CD4-positive, alpha-beta T cell treated with Interleukin-12 subunit alpha and Interleukin-12 subunit beta, for 1 hour (primary cell): ENCODE measurements at regions not wholly inside any gene's neighbourhood (a gene's known extent, or its start where the extent isn't known, plus 50 kb on each side); places are given as distances from the start of the nearest gene placed in this dataset.
"Not testable (repeated sequence)": the region's sequence is repeated elsewhere in the genome, so short reads cannot be mapped to it uniquely, and the experiment has no call there.

Experiments used
- DNase-seq: peaks from one replicate; pipeline ENCODE4 v3.0.0-alpha.2; 2020

DNA sequence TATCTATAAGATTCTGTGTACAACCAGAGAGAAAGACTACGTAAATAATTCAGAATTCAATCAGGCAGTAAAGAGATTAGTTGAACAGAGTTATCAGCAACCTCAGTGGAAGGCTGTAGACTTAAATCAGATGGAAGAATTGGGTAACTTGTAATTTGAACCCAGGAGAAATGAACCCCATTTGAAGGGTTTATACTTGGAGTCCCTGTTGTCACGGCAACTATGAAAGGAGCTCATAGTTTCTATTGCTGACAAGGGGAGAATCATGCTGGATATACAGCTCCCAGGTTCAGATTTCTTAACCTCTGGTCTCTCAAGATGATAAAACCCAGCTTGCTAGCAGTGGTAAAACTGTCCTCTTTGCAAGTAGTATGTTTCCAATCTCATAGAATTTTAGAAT, 54.4 kb upstream of the BMP4 start:
- no peak for DNase-seq

DNA sequence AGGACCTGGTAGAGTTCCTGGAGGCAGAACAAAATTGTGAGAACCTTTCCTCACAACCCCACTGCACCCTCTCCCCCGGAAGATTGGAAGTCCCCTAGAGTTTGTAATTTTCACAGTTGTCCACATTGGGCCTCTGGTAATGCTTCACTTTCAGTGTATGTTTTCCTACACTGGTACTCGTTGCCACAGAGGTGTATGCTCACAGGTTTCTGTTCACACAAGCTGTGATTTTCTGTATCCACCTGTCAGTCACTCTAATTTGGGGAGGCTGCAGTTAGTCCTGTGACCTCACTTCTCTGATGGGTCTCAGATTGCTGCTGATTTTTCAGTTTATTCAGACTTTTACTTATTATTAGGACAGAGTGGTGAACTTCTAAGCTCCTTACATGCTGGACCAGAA, 66.4 kb upstream of the BMP4 start:
- no peak for DNase-seq

DNA sequence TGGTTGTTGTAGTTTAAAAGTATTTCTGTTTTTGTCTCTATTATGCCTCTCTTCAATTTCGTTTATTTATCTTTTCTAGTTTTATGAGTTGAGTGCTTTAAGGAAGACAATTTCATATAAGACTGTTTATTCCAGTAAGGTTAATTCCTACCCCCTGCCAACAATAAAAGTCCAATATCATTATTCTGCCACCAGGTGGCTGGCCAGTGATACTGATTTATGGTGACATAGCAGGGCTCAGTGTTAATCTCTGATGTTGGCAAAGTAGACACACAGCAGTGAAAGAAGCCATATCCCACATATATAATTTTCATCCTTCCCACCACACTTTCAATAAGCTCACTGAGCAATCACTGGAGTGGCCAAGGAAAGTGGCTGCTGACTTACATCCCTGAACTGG, 69.0 kb upstream of the BMP4 start:
- DNase-seq = no peak

DNA sequence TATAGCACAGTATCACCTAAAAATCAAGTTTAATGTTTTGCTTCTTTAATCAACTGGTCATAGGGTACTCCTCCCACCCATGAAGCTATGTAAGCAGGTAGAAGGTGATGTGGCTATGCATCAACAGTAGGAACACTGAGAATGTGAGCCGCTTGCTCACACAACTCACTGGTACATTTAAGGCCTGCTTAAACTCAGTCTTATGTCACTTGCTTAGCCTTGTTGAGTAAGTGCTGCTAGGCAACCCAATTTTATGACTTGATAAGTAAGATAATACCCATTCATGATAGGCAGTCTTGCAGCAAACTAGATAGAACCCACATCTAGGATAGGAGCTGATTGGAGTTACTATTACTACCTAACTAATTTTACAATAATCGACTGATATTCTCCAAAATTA, 70.0 kb upstream of the BMP4 start:
- no peak for DNase-seq

DNA sequence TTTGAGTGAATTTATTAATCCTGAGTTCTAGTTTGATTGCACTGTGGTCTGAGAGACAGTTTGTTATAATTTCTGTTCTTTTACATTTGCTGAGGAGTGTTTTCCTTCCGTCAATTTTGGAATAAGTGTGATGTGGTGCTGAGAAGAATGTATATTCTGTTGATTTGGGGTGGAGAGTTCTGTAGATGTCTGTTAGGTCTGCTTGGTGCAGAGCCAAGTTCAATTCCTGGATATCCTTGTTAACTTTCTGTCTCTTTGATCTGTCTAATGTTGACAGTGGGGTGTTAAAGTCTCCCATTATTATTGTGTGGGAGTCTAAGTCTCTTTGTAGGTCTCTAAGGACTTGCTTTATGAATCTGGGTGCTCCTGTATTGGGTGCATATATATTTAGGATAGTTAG, 74.4 kb upstream of the BMP4 start:
- DNase-seq = not testable (repeated sequence)

DNA sequence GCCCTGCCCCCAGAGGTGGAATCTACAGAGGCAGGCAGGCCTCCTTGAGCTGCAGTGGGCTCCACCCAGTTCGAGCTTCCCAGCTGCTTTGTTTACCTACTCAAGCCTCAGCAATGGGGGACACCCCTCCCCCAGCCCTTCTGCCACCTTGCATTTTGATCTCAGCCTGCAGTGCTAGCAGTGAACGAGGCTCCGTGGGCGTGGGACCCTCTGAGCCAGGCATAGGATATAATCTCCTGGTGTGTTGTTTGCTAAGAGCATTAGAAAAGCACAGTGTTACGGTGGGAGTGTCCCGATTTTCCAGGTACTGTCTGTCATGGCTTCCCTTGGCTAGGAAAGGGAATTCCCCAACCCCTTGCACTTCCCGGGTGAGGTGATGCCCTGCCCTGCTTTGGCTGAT, 76.7 kb upstream of the BMP4 start:
- DNase-seq = not testable (repeated sequence)

DNA sequence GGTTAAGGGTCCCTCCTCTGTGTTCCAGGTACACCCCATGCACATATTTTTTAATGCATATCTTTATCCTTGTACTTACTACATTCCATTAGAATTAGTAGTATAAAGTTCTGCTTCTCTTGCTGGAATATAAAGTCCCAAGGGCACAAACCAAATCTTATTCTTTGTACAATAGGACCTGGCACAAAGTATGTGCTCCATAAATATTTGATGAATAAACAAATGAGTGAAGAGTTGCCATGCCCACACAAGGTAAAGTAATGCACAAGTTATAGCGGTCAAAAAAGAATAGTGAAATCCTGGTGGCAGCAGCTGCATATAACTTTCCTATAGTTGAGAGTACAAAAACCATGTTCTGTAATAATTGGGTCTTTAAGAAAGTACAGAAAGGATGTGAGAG, 82.1 kb upstream of the BMP4 start:
- DNase-seq = no peak

DNA sequence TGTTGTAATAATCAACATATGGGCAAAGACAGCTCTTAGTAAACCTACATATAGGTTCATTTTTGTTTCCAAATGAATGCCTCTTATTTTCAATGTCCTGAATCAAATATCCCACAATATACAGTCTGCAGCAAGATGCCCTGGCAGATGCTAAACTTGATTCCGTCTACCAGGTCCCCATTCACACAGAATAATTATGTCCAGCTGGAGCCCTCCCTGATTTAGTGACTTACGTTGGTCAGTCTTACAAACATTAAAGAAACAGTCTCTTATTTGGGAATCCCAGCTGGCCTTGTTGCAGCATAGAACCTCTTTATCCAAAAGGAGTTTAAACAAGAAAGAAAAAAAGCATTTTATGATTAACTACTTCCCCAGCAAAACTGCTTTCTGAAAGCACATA, 82.7 kb upstream of the BMP4 start:
- no peak for DNase-seq

DNA sequence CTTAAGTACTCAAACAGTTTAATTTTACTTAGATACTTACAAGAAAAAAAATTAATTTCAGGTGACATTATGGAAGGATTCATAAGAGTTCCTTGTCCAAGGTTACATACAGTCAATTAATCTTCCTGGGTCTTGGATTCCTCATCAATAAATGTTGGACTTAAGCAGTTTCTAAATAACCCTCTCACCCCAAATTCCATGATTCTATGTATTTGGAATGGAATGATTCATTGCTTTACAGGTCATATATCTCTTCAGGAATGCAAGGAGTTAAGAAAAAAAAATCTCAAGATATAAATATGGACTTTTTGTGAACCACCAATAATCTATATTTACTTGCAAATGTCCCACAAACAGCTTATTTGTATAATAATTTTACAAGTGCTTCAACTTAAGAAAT, 84.2 kb upstream of the BMP4 start:
- no peak for DNase-seq

DNA sequence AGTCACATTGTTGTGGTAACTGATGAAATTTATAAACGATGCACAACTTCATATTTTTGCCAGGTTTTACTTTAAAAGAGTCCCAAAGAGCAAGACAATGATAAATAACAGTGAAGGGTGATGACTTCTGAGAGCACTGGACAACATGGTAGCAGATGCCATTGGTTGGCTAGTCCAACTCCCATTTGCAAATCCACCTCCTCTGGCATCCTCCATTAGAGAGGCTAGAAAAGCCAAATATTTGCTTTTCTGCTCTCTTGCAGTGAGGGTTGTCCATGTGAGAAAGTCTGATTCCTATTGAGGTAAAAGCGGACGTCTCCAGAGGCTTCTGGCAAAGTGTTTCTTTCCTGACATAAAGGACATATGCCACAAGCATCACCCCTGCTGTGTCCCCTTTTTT, 89.6 kb upstream of the BMP4 start:
- no peak for DNase-seq

DNA sequence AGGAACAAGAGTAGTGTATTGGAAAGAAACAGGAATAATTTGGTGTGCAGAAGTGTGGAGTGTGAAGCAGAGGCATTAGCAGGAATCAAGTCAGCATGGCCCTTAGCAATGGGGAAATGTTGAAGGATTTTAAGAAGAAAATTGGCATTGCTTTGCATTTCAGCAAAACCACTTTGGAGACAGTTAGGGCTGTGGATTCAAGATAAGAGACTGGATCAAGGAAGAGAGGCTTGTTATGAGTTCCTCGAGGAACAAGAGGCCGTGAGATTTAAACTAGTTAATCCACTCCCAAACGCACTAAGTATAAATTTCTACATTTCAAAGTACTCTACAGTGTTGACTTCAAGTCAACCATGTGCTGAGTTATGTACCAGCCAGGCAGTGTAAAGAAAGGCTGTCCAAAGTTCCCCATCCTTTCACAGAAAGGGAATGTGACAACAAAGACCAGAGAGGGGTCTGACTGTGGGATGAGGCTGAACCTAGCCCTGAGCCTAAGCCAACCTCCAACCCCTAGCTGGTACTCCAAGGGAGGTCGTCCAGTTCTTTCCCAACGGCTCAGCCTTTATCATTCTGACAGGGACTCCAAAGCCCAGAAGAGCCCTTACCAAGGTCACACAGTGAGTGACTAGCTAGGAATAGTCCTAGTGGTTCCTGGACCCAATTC, 91.2 kb upstream of the BMP4 start:
- no peak for DNase-seq

DNA sequence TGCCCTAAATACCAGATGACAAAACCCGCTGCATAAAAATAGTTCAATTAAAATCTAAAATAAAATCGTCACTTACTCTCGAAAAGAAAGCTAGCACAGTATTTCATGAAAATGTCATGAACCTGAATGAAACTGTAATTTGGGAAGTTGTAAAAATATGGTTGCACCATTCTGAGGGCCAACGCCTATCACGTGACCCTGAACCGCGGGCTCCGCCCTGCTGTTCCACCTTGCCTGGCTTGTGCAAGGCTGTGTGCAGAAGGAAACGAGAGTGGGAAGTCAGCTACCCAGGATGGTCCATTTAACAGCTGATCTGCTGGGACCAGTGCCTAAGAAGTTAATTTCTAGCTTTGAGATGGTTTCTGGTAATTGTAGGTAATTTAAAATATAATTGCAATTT, 91.7 kb upstream of the BMP4 start:
- DNase-seq = no peak

DNA sequence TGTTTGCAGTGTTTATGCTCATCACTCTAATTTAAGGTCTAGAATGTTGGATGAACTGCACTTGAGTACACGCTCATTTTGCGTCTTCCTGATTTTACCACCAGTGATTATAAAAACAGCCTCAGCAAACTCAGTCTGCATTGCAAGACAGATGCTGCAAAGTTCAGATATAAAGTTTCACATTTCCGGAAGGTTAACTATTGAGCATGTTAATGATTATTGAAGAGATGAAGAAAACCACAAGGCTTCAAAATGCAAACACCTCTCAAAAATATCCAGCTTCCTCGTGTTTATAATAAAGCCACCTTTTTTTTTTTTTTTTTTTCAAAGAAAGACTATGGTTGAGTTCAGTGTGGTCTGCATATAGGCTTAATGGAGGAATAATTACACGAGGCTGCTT, 92.1 kb upstream of the BMP4 start:
- no peak for DNase-seq

DNA sequence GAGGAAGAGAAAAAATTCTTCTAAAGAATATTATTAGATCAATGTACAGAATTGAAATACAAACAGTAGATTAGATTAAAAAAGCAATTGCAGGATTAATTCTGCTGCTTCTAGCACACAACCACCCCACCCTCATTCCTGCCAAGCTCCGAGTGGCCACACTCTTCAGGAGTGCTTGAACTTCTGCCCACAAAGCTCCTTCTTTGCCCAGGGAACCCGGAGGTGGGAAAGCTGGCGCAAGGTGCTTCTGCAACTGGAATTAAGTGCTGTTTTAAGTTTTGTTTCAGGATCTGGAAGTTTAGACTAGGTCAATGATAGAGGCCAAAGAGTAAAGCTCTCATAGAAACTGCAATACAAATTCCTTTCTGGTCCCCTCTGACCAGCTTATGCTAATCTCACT, 94.1 kb upstream of the BMP4 start:
- DNase-seq = no peak

DNA sequence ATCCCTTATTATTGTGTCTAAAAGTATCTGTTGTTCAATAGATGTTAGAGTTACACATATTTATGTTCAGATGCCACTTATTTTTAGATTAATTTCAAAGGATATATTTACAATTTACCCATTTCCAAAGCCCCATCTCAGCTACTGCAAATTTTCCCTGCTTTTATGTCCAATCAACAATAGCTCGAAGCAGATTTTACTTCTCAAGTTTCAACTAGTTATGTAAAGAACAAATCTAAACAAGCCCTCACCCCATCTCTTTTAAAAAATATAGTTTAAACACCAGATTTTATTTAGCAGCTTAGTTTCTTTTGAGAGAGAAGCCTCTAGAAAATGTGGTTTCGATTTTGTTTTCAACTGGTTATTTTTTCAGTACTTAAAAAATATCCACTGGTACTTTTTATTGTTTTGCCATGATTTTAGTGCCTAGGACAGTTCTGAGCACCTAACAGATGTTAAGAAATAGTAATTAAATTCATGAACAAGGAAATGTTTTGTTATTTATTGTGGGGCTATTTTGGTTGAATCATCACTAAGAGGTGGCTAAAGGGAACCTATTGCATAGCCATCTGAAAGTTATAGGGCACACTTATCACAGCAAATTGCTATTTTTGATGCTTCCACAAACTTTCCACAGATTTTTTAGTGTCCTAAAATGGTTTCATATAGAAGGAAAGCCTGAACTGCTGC, 96.2 kb upstream of the BMP4 start:
- no peak for DNase-seq

DNA sequence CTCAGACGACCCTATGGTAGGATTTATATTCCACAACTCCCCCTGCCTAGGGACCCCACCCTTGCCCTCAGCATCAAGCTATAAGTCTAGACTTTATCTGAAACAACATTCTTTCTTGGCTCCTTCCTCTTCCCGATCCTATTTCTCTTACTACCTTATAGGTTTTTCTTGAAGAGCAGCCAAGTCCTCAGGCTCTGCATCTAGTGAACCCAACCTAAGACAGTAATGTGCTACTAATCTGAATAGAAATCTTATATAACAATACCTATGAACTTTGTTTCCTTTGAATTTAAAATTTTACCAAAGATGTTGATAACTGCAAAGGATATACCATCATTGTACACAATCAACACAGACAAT, 96.7 kb upstream of the BMP4 start:
- DNase-seq = no peak

DNA sequence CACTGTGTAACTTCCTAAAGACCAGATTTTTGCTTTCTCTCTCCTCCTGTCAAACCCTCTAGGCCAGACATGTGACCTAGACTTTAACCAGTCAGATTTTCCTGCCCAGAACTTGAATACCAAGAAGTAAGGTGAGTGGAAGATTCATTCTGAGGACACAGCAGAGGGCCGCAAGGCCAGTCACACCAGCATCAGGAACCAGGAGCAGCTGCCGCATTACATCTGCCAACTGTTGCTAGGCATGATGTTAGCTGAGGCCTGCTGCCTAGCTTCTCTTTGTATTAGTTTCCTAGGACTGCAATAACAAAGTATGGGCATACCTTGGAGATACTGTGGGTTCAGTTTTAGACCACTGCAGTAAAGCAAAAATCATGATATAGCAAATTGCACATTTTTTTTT, 101.9 kb upstream of the BMP4 start:
- DNase-seq = no peak

DNA sequence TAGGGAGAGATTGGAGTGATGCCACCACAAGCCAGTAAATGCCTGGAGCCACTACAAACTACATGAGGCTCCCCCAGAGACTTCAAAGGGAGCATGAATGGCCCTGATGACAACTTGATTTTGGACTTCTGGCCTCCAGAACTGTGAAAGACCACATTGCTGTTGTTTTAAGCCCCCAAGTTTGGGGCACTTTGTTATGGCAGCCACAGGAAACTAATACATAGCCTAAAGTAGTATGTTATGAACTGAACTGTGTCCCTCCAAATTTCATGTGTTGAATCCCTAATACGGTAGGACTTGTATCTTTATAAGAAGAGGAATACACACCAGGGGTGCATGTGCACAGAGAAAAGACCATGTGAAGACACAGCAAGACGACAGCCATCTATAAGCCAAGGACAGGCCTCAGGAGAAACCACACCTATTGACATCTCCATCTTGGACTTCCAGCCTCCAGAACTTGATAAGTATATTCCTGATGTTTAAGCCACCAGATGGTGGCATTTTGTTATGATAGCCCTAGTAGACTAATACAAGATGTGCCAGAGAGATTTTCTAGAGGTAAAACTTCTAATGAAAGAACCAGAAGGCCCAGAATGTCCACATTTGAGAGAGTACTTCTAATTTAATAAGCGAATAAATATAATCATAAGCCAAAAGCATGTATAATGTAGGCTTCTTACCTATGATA, 127.1 kb upstream of the BMP4 start:
- no peak for DNase-seq

DNA sequence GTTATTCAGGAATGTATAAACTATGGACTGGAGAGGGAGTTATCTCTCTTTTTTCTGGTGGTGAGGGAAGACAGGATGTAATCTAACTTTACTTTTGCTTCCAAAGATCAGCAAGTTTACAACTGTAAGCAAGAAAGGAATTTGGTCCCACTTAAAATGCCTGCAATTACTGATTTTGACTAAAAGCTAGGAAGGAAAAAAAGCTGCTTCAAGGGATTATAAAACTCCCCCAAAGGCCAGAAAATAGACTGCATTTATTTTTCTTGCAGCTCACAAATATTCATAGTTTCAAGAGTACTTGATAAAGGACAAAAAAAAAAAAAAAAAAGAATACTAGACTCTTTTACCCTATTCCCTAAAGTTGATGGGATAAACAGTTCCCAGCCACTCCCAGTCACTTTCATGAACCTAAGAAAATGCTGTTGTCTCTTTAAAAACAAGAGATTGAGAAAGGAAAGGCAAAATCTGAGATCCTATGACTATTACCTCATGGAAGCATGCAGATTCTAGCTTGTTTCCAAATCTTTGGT, 128.7 kb upstream of the BMP4 start:
- no peak for DNase-seq

DNA sequence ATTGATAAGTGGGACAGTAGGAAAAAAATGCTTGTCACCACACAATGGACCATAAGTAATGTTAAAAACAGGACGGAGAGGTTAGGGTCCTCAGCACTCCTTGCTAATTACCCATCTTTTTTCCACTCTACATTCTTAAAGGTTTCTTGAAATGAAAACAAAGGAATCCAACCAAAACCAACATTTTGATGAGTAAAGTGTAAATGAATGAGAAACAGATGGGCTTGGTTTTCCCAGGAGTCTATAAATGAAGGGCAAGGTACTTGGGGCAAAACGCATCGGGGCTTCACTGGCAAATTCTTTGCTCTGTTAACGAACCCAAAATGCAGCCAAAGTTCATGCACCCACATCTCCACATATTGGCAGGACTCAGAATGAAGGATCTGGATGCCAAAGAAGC, 129.2 kb upstream of the BMP4 start:
- no peak for DNase-seq

DNA sequence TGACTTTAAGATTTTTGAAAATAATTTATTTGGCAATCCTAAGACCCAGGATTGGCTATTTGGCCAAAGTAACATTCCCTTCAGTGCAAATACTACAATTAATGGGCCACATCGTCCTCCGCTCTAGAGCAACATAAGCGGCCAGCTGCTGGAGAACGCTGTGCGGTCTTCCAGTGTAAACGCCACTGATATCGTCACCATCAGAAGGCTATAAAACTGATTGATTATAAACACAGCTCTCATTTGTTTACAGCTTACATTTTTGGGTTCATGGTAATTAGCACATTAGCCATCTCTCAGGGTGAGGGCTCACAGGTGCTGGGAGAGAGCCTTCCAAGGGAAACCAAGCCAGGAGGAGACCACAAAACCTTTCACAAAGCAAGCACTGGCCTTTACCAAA, 130.1 kb upstream of the BMP4 start:
- DNase-seq = no peak

DNA sequence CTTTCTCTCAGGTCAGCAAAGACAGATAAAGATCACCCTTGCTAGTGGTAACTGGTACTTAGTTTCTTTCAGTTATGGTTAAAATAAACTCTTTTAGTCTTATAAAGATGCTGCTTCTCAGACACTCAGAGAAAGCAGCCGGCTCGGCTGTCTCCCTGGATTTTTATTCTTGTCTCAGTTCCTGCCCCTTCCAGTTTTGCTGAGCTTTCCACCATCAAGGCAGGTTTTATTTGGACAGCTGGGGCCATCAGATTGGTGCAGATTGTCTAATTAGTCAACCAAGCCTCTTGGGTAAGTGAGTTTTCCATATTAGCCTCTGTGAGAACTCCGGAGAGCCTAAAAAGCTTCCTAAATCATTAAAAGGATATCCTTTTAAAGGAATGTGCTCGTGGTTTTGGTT, 130.8 kb upstream of the BMP4 start:
- DNase-seq = no peak

DNA sequence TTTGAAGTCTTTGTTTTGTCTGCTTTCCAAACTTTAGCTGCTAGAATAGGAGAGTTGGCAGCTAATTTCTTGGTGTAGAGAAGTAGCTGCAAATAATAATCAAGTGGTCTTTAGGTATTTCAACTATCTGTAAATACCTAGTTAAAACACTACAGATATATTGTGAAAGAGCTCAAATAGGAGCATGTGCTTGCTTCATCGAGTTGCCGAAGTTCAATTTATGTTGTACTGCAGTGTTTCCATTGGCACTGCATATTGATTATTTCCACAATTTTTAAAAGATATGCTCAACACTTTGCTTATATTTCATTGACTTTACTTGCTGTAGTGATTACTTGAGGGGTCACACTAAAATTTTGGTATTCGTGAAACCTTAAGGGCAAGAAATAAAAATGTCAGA, 131.6 kb upstream of the BMP4 start:
- no peak for DNase-seq

DNA sequence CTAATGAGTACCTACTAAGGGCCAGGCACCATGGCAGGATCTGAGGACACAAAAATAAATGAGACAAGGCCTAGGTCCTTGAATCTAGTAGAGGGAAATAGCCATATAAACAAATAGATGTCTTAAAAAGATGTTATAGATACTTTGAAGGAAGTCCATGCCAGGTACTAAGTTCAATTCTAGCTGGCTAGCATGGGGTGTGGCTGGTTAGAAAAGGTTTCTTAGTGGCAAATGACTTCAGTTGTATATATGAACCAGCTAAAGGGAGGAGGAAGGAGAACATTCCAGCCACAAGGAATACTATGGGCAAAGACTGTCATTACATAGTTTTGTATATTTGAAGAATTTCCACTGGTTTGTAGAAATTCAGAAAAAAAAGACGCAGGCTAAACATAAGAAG, 133.6 kb upstream of the BMP4 start:
- DNase-seq = no peak

DNA sequence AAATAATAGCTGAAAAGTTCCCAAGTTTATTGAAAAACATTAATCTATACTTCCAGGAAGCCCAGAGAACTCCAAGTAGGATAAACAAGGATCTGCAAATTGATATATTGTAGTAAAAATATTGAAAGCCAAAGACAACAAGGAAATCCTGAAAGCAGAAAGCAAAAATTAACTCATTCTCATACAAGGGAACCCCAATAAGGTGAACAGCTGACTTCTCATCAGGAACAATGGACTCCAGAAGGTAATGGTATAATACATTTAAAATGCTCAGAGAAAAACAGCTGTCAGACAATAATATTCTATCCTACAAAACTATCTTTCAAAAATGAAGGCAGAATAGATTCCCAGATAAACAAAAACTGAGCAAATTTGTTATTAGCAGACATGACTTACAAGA, 138.1 kb upstream of the BMP4 start:
- DNase-seq = no peak
